Activated naive CD4-positive, alpha-beta T cell treated with anti-CD3 and anti-CD28 coated beads for 36 hours (primary cell): ENCODE measurements at regions not wholly inside any gene's neighbourhood (a gene's known extent, or its start where the extent isn't known, plus 50 kb on each side); places are given as distances from the start of the nearest gene placed in this dataset.
"Not testable (repeated sequence)": the region's sequence is repeated elsewhere in the genome, so short reads cannot be mapped to it uniquely, and the experiment has no call there.

Source experiments
- CTCF ChIA-PET: fragments of 350-600 bp; sonication (Branson Sonifier 250); formaldehyde crosslinking; loops from one replicate; lab custom pipeline; 2021; ENCODE audit warnings: antibody characterized with exemption; lab: Charles Lee
- DNase-seq: peaks from one replicate; pipeline ENCODE4 v3.0.0-alpha.2; 2020
- H3K27ac Mint-ChIP-seq: one replicate; pipeline ENCODE4 v1.8.0; 2021; ENCODE audit warnings: mild to moderate bottlenecking, mixed read lengths
- H3K27me3 Mint-ChIP-seq: one replicate; pipeline ENCODE4 v1.8.0; 2021; ENCODE audit warnings: low read depth, mixed read lengths
- H3K36me3 Mint-ChIP-seq: one replicate; pipeline ENCODE4 v1.8.0; 2021; ENCODE audit warnings: low read depth, mixed read lengths
- H3K4me1 Mint-ChIP-seq: one replicate; pipeline ENCODE4 v1.8.0; 2021; ENCODE audit warnings: low read depth, mixed read lengths
- H3K4me3 Mint-ChIP-seq: one replicate; pipeline ENCODE4 v1.8.0; 2021; ENCODE audit warnings: mild to moderate bottlenecking, moderate library complexity, mixed read lengths
- H3K9me3 Mint-ChIP-seq: one replicate; pipeline ENCODE4 v1.8.0; 2021; ENCODE audit warnings: mixed read lengths
- intact Hi-C: fragments of 100-400 bp; cut with micrococcal nuclease; formaldehyde crosslinking; loops from one replicate; pipeline ENCODE4 v1.15.1; 2023

DNA sequence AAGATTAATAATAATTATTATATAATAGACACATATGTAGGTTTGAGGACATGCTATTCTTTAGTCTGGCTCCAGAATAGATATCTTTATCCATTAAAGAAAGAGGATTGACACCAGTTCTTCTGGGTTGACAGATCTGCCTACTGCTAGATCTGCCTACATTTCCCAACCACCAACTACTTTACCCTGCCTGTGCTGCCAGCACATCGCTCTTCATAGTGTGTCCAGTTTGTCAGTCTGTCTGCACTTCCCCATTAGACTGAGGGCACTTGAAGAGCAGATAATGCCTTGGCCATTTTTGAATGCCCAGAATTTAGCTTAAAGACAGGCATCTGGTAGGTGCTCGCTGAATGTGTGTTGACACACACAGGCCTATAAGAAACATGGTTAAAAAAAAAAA is 910.1 kb upstream of the FAT3 start:
- no peaks in the 10 kb centered on the region for H3K27me3 Mint-ChIP-seq
- intact Hi-C loops = no loop called here
- no peak overlapping the region for H3K4me3 Mint-ChIP-seq
- CTCF ChIA-PET = no interaction called here
- H3K9me3 Mint-ChIP-seq = peaks cover 5% of the 10 kb centered on the region
- H3K4me1 Mint-ChIP-seq = no peaks in the 10 kb centered on the region
- no peak overlapping the region for H3K27ac Mint-ChIP-seq
- H3K36me3 Mint-ChIP-seq = no peaks in the 10 kb centered on the region
- DNase-seq = no peak

DNA sequence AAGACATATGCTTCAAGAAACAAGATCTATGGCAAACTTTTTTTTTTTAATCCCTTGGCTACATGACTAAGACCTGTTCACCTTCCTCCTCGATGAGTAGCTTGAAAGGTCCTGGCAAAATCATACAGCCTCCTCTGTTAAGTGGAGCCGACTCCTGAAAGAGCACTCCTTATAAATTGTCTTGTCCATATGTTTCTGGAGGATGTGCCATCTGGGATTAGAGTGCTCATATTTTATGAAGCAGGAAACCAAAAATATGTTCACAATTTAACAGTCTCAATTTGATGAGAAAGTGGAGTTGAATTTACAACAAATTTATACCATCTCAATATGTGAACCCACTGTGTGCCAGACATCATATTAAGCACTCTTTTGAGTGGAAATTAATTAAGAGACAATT is 912.1 kb upstream of the FAT3 start:
- no peaks in the 10 kb centered on the region for H3K4me1 Mint-ChIP-seq
- H3K9me3 Mint-ChIP-seq = peaks cover 5% of the 10 kb centered on the region
- H3K4me3 Mint-ChIP-seq = no peak overlapping the region
- H3K36me3 Mint-ChIP-seq = no peaks in the 10 kb centered on the region
- no peak overlapping the region for H3K27ac Mint-ChIP-seq
- intact Hi-C loops = no loop called here
- no peaks in the 10 kb centered on the region for H3K27me3 Mint-ChIP-seq
- DNase-seq = no peak
- CTCF ChIA-PET = no interaction called here

GRCh38 chr11:91310085-91310484 is 914.5 kb upstream of the FAT3 start:
- no peaks in the 10 kb centered on the region for H3K36me3 Mint-ChIP-seq
- intact Hi-C loops = no loop called here
- H3K27me3 Mint-ChIP-seq = no peaks in the 10 kb centered on the region
- no peaks in the 10 kb centered on the region for H3K4me1 Mint-ChIP-seq
- H3K27ac Mint-ChIP-seq = no peak overlapping the region
- CTCF ChIA-PET = no interaction called here
- H3K9me3 Mint-ChIP-seq = peaks cover 4% of the 10 kb centered on the region
- DNase-seq = no peak
- no peak overlapping the region for H3K4me3 Mint-ChIP-seq

GRCh38 chr11:91308069-91308468 is 916.5 kb upstream of the FAT3 start:
- peaks cover 4% of the 10 kb centered on the region for H3K9me3 Mint-ChIP-seq
- no peaks in the 10 kb centered on the region for H3K4me1 Mint-ChIP-seq
- H3K27ac Mint-ChIP-seq = no peak overlapping the region
- no peak overlapping the region for H3K4me3 Mint-ChIP-seq
- intact Hi-C loops = no loop called here
- no peaks in the 10 kb centered on the region for H3K27me3 Mint-ChIP-seq
- DNase-seq = no peak
- no peaks in the 10 kb centered on the region for H3K36me3 Mint-ChIP-seq
- CTCF ChIA-PET = no interaction called here

- CTCF ChIA-PET = no interaction called here
- Mint-ChIP-seq H3K27ac (no peak overlapping the region), H3K4me1 (no peaks in the 10 kb centered on the region), H3K9me3 (peaks cover 5% of the 10 kb centered on the region), H3K36me3 (no peaks in the 10 kb centered on the region), H3K27me3 (no peaks in the 10 kb centered on the region), H3K4me3 (no peak overlapping the region)
- no peak for DNase-seq
- intact Hi-C loops = no loop called here
Measured at GRCh38 chr11:91305402-91305801, 919.2 kb upstream of the FAT3 start.

DNA sequence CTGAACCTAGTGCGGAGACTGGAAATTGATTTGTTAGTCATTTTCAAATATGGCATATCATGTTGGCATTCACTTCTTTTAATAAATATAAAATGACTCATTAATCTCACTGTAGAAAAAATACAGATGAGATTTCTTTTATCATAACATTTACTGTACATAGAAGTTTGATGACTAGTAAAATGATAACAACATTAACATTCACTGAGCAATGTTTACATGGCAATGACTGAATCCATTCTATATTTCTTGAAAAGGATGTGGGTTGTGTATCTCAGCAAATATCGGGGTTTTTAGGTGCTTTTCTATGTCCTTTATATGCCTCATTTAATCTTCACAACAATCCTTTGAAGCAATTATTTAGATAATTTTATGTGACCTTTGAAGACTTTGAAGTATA is 920.9 kb upstream of the FAT3 start:
- Mint-ChIP-seq H3K27ac (no peak overlapping the region), H3K4me1 (no peaks in the 10 kb centered on the region), H3K27me3 (no peaks in the 10 kb centered on the region), H3K9me3 (peaks cover 3% of the 10 kb centered on the region), H3K36me3 (no peaks in the 10 kb centered on the region), H3K4me3 (no peak overlapping the region)
- CTCF ChIA-PET = no interaction called here
- DNase-seq = no peak
- intact Hi-C loops = no loop called here

GRCh38 chr11:91299980-91300379 is 924.6 kb upstream of the FAT3 start:
- Mint-ChIP-seq H3K36me3 (no peaks in the 10 kb centered on the region), H3K4me3 (no peak overlapping the region), H3K27me3 (no peaks in the 10 kb centered on the region), H3K27ac (no peak overlapping the region), H3K9me3 (peaks cover 3% of the 10 kb centered on the region), H3K4me1 (no peaks in the 10 kb centered on the region)
- DNase-seq = no peak
- intact Hi-C loops = no loop called here
- CTCF ChIA-PET = no interaction called here

DNA sequence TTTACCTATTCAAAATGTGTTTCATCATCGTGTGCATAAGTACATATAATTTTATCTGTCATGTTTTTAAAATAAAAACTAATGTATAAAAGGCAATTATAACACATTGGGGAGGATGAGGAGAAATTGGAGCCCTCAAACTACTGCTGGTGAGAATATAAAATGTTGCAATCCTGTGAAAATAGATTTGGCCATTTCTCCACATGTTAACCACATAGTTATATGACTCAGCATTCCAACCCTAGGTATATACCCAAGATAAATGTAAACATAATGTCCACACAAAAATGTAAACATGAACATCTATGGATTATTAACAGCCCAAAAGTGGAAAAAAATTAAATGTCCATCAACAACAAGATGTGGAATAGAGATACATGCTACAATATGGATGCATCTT is 928.0 kb upstream of the FAT3 start:
- Mint-ChIP-seq H3K9me3 (no peaks in the 10 kb centered on the region), H3K36me3 (no peaks in the 10 kb centered on the region), H3K4me1 (no peaks in the 10 kb centered on the region), H3K27ac (no peak overlapping the region), H3K4me3 (no peak overlapping the region), H3K27me3 (no peaks in the 10 kb centered on the region)
- intact Hi-C loops = no loop called here
- no peak for DNase-seq
- CTCF ChIA-PET = no interaction called here

- Mint-ChIP-seq H3K36me3 (no peaks in the 10 kb centered on the region), H3K4me3 (no peak overlapping the region), H3K27ac (no peak overlapping the region), H3K4me1 (no peaks in the 10 kb centered on the region), H3K9me3 (no peaks in the 10 kb centered on the region), H3K27me3 (no peaks in the 10 kb centered on the region)
- intact Hi-C loops = no loop called here
- CTCF ChIA-PET = no interaction called here
- no peak for DNase-seq
Measured at GRCh38 chr11:91295591-91295990, 929.0 kb upstream of the FAT3 start.

DNA sequence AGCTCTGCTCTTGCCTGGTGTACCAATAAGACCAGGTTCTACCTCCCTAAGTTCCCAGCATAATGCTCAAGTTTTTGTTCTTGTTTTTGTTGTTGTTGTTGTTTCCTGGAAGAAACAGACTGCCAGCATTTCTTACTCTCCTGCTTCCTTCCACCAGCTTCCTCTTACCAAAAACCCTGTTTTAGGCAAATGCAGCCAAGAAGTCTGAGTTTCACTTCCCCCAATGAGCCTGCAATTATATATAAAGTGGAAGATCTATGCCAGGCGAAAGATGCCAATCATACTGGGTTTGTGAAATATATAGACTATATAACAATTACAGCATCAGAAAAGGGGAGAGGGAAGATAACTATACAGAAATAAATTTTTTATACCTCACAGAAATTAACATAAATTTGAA is 931.5 kb upstream of the FAT3 start:
- H3K4me3 Mint-ChIP-seq = no peak overlapping the region
- no peaks in the 10 kb centered on the region for H3K36me3 Mint-ChIP-seq
- H3K27ac Mint-ChIP-seq = no peak overlapping the region
- peaks cover 1% of the 10 kb centered on the region for H3K9me3 Mint-ChIP-seq
- intact Hi-C loops = no loop called here
- H3K27me3 Mint-ChIP-seq = no peaks in the 10 kb centered on the region
- DNase-seq = no peak
- CTCF ChIA-PET = no interaction called here
- H3K4me1 Mint-ChIP-seq = no peaks in the 10 kb centered on the region

DNA sequence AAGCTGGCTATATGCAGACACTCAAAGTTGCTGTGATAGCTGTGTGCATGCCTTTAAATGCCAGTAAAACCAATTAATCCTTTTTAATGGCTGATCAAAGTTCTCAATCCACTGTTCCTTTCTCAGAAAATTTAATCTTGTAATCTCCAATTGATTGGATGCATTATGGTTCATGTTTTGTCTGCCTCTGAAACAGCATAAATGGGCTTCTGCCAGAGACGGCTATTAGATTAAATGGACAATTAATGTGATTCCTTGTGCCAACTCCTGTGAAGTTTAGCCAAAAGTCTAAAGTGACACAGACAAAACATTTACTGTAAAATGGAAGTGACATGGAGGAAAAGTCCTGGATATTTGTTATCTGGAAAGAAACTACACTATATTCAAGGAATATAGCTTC is 952.5 kb upstream of the FAT3 start:
- CTCF ChIA-PET = interaction anchor here (0.8 kb wide), 1 partner anchor 401 kb away, joined by 4 read pairs; no protein-coding TSS in a partner anchor
- H3K36me3 Mint-ChIP-seq = no peaks in the 10 kb centered on the region
- intact Hi-C loops = no loop called here
- H3K9me3 Mint-ChIP-seq = peaks cover 4% of the 10 kb centered on the region
- no peak overlapping the region for H3K4me3 Mint-ChIP-seq
- H3K27me3 Mint-ChIP-seq = no peaks in the 10 kb centered on the region
- H3K4me1 Mint-ChIP-seq = no peaks in the 10 kb centered on the region
- no peak for DNase-seq
- no peak overlapping the region for H3K27ac Mint-ChIP-seq

DNA sequence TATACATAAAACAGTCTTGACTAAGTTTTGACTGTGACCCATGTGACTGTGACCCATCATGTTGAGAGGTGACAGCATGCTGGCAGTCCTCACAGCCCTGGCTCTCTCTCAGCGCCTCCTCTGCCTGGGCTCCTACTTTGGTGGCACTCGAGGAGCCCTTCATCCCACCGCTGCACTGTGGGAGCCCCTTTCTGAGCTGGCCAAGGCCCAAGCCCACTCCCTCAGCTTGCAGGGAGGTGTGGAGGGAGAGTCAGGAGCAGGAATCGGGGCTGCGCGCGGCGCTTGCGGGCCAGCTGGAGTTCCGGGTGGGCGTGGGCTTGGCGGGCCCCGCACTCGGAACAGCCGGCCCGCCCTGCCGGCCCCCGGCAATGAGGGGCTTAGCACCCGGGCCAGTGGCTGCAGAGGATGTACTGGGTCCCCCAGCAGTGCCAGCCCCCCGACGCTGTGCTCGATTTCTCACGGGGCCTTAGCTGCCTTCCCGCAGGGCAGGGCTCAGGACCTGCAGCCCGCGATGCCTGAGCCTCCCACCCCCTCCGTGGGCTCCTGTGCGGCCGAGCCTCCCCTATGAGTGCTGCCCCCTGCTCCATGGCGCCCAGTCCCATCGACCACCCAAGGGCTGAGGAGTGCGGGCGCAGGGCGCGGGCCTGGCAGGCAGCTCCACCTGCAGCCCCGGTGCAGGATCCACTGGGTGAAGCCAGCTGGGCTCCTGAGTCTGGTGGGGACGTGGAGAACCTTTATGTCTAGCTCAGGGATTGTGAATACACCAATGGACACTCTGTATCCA is 955.9 kb upstream of the FAT3 start:
- intact Hi-C loops, H3K27ac Mint-ChIP-seq: not testable (repeated sequence)

DNA sequence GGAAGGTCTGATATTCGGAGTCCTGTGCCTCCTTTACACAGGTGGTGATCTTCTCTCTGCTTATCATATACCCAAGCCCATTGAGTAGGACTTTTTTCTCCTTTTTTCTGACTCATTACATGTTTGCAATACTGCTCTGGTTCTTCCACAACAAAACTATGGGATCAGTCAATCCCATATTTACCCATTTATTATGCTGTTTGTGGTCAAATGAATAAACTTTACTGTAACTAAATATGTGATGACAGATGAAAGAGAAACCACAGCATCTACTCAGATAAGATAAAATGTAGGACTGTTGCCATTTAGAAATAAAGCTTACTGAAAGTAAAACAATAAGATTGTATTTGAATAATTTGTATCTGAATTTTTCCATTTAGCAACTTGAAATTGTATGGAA is 958.7 kb upstream of the FAT3 start:
- intact Hi-C loops = no loop called here
- Mint-ChIP-seq H3K4me3 (no peak overlapping the region), H3K27ac (no peak overlapping the region), H3K4me1 (no peaks in the 10 kb centered on the region), H3K36me3 (no peaks in the 10 kb centered on the region), H3K9me3 (peaks cover 7% of the 10 kb centered on the region), H3K27me3 (no peaks in the 10 kb centered on the region)
- CTCF ChIA-PET = no interaction called here
- DNase-seq = no peak

More for the DNA sequence above, 955.9 kb upstream of the FAT3 start:
- H3K4me3 Mint-ChIP-seq, H3K4me1 Mint-ChIP-seq, DNase-seq, H3K36me3 Mint-ChIP-seq, H3K27me3 Mint-ChIP-seq, CTCF ChIA-PET, H3K9me3 Mint-ChIP-seq: not testable (repeated sequence)
